Prostate gland (tissue), 2 donors: ENCODE measurements at regions not wholly inside any gene's neighbourhood (a gene's known extent, or its start where the extent isn't known, plus 50 kb on each side); places are given as distances from the start of the nearest gene placed in this dataset.

ENCODE experiments used
- DNase-seq: peaks from one replicate; pipeline ENCODE4 v3.0.0-alpha.2; 2019; ENCODE audit warnings: low spot score
- H3K27ac ChIP-seq, 2 donors: fragments of 200-600 bp; sonication (generic); 2 replicates each; pipeline ENCODE4 v1.5.1; 2017 to 2019
- H3K27me3 ChIP-seq: fragments of 200-600 bp; sonication (generic); replicated peaks from 2 replicates; pipeline ENCODE4 v1.5.1; 2019; ENCODE audit not compliant: insufficient read depth
- H3K36me3 ChIP-seq, 2 donors: fragments of 200-600 bp; sonication (generic); 1 replicate in 1 of 2; 2 replicates in 1 of 2; pipeline versions ENCODE4 v1.5.1 to v1.8.1; 2017 to 2019
- H3K4me1 ChIP-seq: fragments of 200-600 bp; sonication (generic); replicated peaks from 2 replicates; pipeline ENCODE4 v1.5.1; 2019
- H3K4me3 ChIP-seq, 2 donors: fragments of 200-600 bp; sonication (generic); 2 replicates each; pipeline ENCODE4 v1.5.1; 2017 to 2019
- H3K9me3 ChIP-seq: fragments of 200-600 bp; sonication (generic); 2 replicates; pipeline ENCODE4 v1.5.1; 2017
- POLR2A ChIP-seq: fragments of 450-650 bp; IDR thresholded peaks from one replicate; pipeline ENCODE4 v1.6.1; 2016; ENCODE audit warnings: antibody characterized with exemption, mild to moderate bottlenecking
- POLR2AphosphoS5 ChIP-seq: sonication (generic); formaldehyde crosslinking; IDR thresholded peaks from one replicate; pipeline ENCODE4 v1.6.1; 2017; ENCODE audit warnings: antibody characterized with exemption
- WGBS: methylation state at CpG from one replicate; pipeline ENCODE4 v1.1.5; 2018; 5-methylcytosine and 5-hydroxymethylcytosine counted together
- intact Hi-C: fragments of 100-400 bp; cut with DNase I; formaldehyde crosslinking; loops from one replicate; pipeline ENCODE4 v1.14.2; 2022
- TF ChIP-seq, protein P1 (sequence below), 4 experiments: fragments of 200-600 bp in 2 of 4; fragments of 450-650 bp in 2 of 4; sonication (generic) in 2 of 4; IDR thresholded peaks; 1 replicate in 3 of 4; 2 replicates in 1 of 4; pipeline ENCODE4 v1.5.1; 2016 to 2019; ENCODE audit warnings: antibody characterized with exemption in 4 of 4, mild to moderate bottlenecking in 2 of 4, moderate library complexity in 2 of 4

DNA sequence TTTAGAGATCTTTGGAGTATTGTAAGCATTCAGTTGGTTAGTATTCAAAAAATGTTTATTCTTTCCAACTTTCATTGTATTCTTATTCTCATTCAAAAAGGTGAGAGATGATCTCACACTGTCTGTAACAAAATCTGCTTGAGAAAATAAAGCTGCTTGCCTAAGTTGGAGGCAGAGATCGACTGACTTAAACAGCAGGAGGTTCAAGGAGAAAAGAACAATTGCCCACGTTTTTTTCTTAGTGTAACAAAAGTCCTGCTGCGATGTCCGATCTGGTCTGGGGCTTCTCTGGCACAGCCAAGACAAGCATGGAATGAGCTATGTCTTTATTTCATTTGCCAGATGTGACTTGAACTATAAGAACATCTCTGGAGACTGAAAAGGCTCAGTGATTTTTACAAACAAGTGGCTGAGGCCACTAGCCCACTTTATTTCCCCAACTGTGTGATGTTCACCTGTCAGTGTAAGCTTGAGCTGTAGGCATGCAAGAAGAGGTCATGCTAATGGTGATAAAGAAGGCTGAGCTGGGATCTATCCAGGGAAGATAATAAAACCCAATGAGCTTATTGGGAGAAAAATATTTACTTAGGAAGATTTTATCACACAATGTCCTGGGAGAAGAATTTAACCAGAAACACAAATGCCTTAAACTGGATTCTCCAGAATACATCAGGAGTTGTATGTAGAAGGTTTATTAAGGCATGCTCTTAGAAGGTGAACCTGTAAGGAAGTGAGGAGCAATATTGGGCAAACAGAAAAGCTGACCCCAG lies 580.1 kb upstream of the BTBD3 start:
- Histone ChIP-seq H3K4me1 (no peaks in the 10 kb centered on the region), H3K9me3 (no peaks in the 10 kb centered on the region), H3K27me3 (no peaks in the 10 kb centered on the region), H3K27ac (no peak overlapping the region), H3K36me3 (no peaks in the 10 kb centered on the region), H3K4me3 (no peak overlapping the region)
- intact Hi-C loops, result no loop called here
- DNase-seq, result no peak
- 46% methylated on average over 4 of the region's 4 CpGs for WGBS
- TF ChIP-seq POLR2A, result no peak
- TF ChIP-seq POLR2AphosphoS5, result no peak
- TF ChIP-seq, protein P1, sequence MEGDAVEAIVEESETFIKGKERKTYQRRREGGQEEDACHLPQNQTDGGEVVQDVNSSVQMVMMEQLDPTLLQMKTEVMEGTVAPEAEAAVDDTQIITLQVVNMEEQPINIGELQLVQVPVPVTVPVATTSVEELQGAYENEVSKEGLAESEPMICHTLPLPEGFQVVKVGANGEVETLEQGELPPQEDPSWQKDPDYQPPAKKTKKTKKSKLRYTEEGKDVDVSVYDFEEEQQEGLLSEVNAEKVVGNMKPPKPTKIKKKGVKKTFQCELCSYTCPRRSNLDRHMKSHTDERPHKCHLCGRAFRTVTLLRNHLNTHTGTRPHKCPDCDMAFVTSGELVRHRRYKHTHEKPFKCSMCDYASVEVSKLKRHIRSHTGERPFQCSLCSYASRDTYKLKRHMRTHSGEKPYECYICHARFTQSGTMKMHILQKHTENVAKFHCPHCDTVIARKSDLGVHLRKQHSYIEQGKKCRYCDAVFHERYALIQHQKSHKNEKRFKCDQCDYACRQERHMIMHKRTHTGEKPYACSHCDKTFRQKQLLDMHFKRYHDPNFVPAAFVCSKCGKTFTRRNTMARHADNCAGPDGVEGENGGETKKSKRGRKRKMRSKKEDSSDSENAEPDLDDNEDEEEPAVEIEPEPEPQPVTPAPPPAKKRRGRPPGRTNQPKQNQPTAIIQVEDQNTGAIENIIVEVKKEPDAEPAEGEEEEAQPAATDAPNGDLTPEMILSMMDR (IDR thresholded peaks at IDR 0.05), result no peak

DNA sequence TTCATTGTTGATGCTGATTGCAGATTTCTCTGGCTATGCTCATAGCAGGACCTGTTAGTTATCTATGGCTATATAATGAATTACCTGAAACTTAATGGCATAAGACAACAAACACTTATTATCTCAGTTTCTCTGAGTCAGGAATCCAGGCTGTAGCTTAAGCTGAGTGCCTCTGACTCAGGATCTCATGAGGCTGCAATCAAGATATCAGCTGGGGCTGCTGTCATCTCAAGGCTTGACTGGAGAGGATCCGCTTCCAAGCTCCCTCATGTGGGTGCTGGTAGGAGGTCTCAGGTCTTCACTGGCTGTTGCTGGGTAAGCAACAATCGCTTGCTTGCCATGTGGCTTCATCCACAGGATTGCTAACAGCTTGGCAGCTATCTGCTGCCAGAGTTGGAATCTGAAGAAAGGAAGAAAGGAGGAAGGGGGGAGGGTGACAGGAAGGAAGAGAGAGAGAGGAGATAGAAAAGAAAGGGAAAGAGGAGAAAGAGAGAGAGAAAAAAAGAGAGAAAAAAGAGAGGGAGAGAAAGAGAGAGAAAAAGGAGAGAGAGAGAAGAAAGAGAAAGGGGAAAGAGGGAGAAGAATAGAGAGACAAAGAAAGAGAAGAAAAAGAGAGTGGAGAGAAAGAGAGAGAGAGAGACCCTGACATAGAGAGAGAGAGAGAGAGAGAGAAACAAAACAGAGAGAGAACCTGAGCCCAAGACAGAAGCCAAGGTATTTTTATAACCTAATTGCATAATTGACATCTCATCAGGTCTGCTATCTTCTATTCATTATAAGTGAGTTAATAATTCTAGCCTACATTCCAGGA lies 579.0 kb upstream of the BTBD3 start:
- H3K27me3 ChIP-seq, result no peaks in the 10 kb centered on the region
- WGBS, result 93% methylated on average over 2 of the region's 2 CpGs
- H3K4me1 ChIP-seq, result no peaks in the 10 kb centered on the region
- no peak overlapping the region for H3K27ac ChIP-seq
- no peaks in the 10 kb centered on the region for H3K9me3 ChIP-seq
- DNase-seq, result no peak
- no peak overlapping the region for H3K4me3 ChIP-seq
- no peak for TF ChIP-seq POLR2A
- no peak for TF ChIP-seq POLR2AphosphoS5
- TF ChIP-seq, protein P1 (IDR thresholded peaks at IDR 0.05), result no peak
- intact Hi-C loops, result no loop called here
- no peaks in the 10 kb centered on the region for H3K36me3 ChIP-seq

DNA sequence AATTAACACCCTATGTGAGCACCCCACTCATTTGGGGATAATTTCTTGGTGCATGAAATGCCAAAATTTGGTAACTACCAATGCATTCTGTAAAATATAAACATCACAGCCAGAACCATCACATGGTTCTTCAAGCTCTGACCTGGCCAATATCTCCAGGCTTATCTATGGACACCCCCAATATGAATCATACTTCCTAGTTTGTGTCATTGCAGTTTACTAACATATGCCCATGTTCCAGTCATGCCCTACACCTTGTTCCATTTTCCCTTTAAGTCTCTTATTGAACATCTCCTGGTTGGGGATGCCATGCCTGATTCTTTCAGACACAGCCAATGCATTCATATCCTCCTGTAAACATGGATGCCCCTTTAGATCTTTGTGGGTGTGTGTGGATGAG lies 572.8 kb upstream of the BTBD3 start:
- Histone ChIP-seq H3K4me3 (no peak overlapping the region), H3K9me3 (no peaks in the 10 kb centered on the region)
- intact Hi-C loops, result no loop called here

DNA sequence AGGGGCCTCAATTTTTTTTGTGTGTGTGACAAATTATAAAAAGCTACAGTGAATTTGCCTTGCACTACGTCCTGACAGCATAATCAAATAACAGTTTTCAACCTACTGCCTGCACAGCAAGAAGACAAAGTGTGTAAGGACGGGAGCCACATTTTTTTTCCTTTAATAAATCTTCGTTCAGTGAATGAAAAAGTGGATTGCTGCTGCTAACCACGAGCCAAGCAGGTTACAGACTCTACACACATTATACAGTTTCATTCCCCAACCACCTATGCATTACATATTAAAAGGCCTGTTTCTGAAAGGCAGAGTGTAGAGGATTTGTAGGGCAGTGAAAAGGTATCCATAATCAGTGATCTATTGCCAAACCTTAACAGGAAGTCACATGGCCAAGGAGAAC lies 570.0 kb upstream of the BTBD3 start:
- intact Hi-C loops, result no loop called here
- Histone ChIP-seq H3K4me3 (no peak overlapping the region), H3K27ac (no peak overlapping the region), H3K36me3 (no peaks in the 10 kb centered on the region), H3K27me3 (no peaks in the 10 kb centered on the region), H3K4me1 (no peaks in the 10 kb centered on the region), H3K9me3 (no peaks in the 10 kb centered on the region)
- DNase-seq, result no peak
- 54% methylated on average over 4 of the region's 4 CpGs for WGBS
- TF ChIP-seq POLR2AphosphoS5 (no peak), POLR2A (no peak)
- TF ChIP-seq, protein P1 (IDR thresholded peaks at IDR 0.05), result no peak

More for the DNA sequence above, 572.8 kb upstream of the BTBD3 start:
- no peaks in the 10 kb centered on the region for H3K4me1 ChIP-seq
- DNase-seq, result no peak
- H3K27me3 ChIP-seq, result no peaks in the 10 kb centered on the region
- H3K27ac ChIP-seq, result no peak overlapping the region
- no peak for TF ChIP-seq POLR2A
- TF ChIP-seq, protein P1 (IDR thresholded peaks at IDR 0.05), result no peak
- no peak for TF ChIP-seq POLR2AphosphoS5
- no peaks in the 10 kb centered on the region for H3K36me3 ChIP-seq
